HCT116 (cell line): ENCODE measurements at regions not wholly inside any gene's neighbourhood (a gene's known extent, or its start where the extent isn't known, plus 50 kb on each side); places are given as distances from the start of the nearest gene placed in this dataset.

Experiments used
- CTCF ChIP-seq, 3 experiments: fragments of 200-600 bp in 1 of 3; sonication (generic) in 1 of 3; IDR thresholded peaks in 2 of 3; conservative IDR thresholded peaks in 1 of 3; 2 replicates each; pipeline ENCODE4 v1.5.1; 2012 to 2017; ENCODE audit warnings: low read depth in 2 of 3, low read length in 2 of 3, antibody characterized with exemption in 1 of 3, borderline replicate concordance in 1 of 3, control low read depth in 1 of 3, mild to moderate bottlenecking in 1 of 3, mixed read lengths in 1 of 3, mixed run types in 1 of 3, moderate library complexity in 1 of 3; ENCODE audit not compliant: insufficient read depth in 1 of 3
- EGR1 ChIP-seq: IDR thresholded peaks from 2 replicates; pipeline ENCODE4 v1.6.1; 2012; ENCODE audit warnings: low read depth
- JUND ChIP-seq: IDR thresholded peaks from 2 replicates; pipeline ENCODE4 v1.6.1; 2012
- POLR2A ChIP-seq: IDR thresholded peaks from 2 replicates; pipeline ENCODE4 v1.7.0; 2011; ENCODE audit warnings: borderline replicate concordance; ENCODE audit not compliant: insufficient read depth, insufficient read length; ENCODE audit errors: extremely low read depth
- POLR2AphosphoS5 ChIP-seq: IDR thresholded peaks from 2 replicates; pipeline ENCODE4 v1.6.1; 2011; ENCODE audit warnings: mild to moderate bottlenecking, low read depth, low read length, moderate library complexity
- RAD21 ChIP-seq: IDR thresholded peaks from 2 replicates; pipeline ENCODE4 v1.6.1; 2012; ENCODE audit warnings: low read depth, mild to moderate bottlenecking
- SP1 ChIP-seq: IDR thresholded peaks from 2 replicates; pipeline ENCODE4 v1.6.1; 2012; ENCODE audit warnings: low read depth

- TF ChIP-seq SP1 (no peak), CTCF (IDR thresholded peaks at IDR 0.05 in 2 of 3, conservative IDR thresholded peaks at IDR 0.05 in 1 of 3; ENCODE audit: borderline replicate concordance in 1 of 3, insufficient read depth in 1 of 3, low read depth in 2 of 3, low read length in 2 of 3) (no peak), POLR2AphosphoS5 (no peak), JUND (no peak), POLR2A (no peak), RAD21 (no peak), EGR1 (no peak)
These were observed 103.7 kb upstream of the PRMT6 start for GRCh38 chr1:106952776-106953175.
